ENCODE measurements at regions not wholly inside any gene's neighbourhood (a gene's known extent, or its start where the extent isn't known, plus 50 kb on each side); places are given as distances from the start of the nearest gene placed in this dataset.

- TF ChIP-seq, protein P1, sequence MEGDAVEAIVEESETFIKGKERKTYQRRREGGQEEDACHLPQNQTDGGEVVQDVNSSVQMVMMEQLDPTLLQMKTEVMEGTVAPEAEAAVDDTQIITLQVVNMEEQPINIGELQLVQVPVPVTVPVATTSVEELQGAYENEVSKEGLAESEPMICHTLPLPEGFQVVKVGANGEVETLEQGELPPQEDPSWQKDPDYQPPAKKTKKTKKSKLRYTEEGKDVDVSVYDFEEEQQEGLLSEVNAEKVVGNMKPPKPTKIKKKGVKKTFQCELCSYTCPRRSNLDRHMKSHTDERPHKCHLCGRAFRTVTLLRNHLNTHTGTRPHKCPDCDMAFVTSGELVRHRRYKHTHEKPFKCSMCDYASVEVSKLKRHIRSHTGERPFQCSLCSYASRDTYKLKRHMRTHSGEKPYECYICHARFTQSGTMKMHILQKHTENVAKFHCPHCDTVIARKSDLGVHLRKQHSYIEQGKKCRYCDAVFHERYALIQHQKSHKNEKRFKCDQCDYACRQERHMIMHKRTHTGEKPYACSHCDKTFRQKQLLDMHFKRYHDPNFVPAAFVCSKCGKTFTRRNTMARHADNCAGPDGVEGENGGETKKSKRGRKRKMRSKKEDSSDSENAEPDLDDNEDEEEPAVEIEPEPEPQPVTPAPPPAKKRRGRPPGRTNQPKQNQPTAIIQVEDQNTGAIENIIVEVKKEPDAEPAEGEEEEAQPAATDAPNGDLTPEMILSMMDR (IDR thresholded peaks at IDR 0.05 in 2 of 3, conservative IDR thresholded peaks at IDR 0.05 in 1 of 3; ENCODE audit: borderline replicate concordance in 1 of 3, insufficient read depth in 1 of 3, low read depth in 2 of 3, low read length in 2 of 3), result no peak
- no peak for TF ChIP-seq POLR2AphosphoS5 (IDR thresholded peaks at IDR 0.05; ENCODE audit: low read depth, low read length)
Measured at GRCh38 chr5:69035665-69036064, 58.1 kb upstream of the SLC30A5 start.

All from HCT116 (cell line).